SH-SY5Y (cell line): ENCODE measurements at regions not wholly inside any gene's neighbourhood (a gene's known extent, or its start where the extent isn't known, plus 50 kb on each side); places are given as distances from the start of the nearest gene placed in this dataset.

Source experiments
- GATA2 ChIP-seq: IDR thresholded peaks from 2 replicates; pipeline ENCODE4 v1.6.1; 2011; ENCODE audit warnings: mild to moderate bottlenecking, low read depth, low read length
- GATA3 ChIP-seq: IDR thresholded peaks from 2 replicates; pipeline ENCODE4 v1.6.1; 2011; ENCODE audit warnings: low read depth, mild to moderate bottlenecking, low read length, moderate library complexity

GRCh38 chr11:82216927-82217570, 516.6 kb downstream of the FAM181B start:
- TF ChIP-seq GATA2 (no peak), GATA3 (no peak)
